Activated T-cell treated with anti-CD3 and anti-CD28 coated beads for 1 hour (primary cell): ENCODE measurements at regions not wholly inside any gene's neighbourhood (a gene's known extent, or its start where the extent isn't known, plus 50 kb on each side); places are given as distances from the start of the nearest gene placed in this dataset.

Source experiments
- DNase-seq: peaks from one replicate; pipeline ENCODE4 v3.0.0-alpha.2; 2020; ENCODE audit warnings: low read depth

DNA sequence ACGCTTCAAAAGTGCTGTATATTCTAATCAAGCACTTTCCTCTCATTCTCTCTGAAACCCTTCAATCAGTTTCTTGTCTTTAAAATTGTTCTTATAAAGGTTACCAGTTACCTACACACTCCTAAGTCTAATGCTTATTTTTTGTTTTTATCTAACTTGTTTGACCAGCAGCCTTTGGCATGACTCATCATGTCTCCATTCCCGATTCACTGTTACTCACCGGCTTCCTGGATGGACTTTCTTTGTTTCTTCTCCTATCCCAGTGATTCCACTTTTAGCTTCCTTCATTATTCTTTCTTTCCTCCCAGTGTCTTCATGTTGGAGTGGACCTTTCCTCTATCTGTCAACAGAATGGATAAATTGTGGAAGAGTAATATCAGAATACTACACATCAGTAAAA is 368.6 kb upstream of the CCDC196 start:
- DNase-seq, result no peak

DNA sequence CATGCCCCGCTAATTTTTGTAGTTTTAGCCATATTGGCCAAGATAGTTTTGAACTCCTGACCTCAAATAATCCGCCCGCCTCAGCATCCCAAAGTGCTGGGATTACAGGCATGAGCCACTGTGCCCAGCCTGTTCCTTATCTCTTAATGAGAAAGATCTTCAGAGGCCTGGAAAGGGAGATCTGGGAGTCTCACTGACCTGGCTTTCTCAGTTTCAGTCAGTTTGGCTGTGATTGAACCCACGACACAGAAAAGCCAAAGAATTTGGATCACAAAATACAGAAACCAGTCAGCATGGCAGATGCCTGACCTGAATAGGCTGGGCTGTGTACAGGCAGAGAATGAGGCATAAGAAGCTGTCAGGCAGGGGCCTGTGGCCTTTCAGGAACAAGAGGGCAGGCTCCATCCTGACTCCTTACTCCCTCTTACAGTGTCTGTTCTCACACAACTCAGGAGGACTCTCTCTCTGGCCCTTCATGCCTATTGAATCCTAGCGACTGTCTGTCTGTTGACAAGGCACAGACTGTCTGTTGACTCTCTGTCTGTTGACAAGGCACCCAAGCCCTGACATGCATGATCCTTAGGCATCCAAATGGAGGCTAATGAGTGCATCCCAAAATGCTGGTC is 366.5 kb upstream of the CCDC196 start:
- no peak for DNase-seq

DNA sequence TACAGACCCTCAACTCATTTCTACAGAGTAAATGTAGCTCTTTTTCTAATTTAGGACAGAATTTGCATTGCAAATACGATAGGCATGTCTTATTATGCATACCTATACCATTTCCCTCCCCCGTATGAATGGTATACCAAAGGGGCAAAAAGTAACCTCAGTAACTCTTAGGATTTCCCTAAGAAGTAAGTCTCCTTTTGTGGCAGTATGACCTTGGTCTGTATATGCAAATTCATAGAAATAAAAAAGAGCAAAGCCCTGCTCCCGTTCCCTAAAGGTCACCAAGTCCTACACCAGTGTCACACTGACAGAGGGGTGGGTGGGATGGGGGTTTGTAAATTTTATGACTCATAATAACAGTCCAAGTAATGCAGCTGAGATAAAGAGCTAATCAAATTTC is 365.8 kb upstream of the CCDC196 start:
- DNase-seq, result no peak

DNA sequence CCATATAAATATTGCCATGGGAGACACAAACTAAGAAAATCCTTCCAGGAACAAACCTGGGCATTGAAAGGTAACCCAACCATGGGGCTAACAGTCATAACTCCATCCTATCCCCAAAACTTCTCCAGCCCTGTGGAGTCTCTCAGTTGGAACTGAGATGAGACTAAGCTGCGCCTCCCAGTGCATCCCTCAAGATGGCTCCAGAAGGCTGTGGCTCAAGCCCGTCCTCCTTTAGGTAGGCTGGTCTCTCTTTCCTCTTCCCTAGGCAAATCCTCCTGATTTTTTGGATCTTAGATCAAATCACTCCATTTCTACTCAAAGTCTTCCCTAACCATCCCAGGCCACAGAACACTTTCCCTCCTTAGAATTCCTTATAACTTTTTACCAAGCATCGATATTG is 364.3 kb upstream of the CCDC196 start:
- DNase-seq, result no peak

DNA sequence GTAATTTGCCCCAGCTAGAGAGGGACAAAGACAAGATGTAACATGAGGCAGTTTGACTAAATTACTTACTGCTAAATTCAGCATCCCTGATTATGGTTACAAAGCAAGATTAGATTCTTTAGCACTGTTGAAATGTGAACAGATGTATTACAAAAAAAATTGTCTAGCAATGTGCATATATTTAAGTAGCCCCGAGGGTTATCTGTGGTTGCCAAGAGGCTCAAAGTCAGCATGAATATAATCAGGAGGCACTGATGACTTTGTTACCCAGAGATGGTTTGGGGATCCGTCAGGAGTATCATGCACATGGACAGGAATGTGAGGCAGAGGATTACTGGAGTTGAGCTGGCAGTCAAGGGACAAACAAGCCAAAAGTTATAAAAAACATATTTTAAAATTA is 356.9 kb upstream of the CCDC196 start:
- no peak for DNase-seq

GRCh38 chr14:66131111-66131510 is 355.1 kb upstream of the CCDC196 start:
- no peak for DNase-seq

GRCh38 chr14:66133666-66134065 is 352.5 kb upstream of the CCDC196 start:
- no peak for DNase-seq

GRCh38 chr14:66135831-66136230 is 350.3 kb upstream of the CCDC196 start:
- no peak for DNase-seq

DNA sequence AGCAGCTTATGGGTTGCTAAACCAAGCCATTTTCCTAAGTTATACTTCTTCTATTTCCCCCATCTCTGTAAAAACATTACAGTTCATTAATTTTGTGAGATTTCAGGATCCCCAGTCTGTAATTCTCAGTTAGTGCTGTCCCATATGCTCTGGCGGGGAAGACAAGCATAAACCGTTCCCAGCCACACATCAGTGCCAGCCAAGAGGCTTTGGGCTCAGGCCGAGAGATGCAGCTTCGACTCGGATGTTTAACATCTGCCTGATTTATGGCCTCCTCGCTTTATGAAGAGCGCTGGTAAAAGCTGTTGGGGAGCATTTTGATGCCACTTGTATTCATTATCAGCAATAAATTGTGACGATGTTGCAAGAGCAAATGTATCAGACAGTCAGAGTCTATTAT is 349.1 kb upstream of the CCDC196 start:
- no peak for DNase-seq

GRCh38 chr14:66139432-66139831 is 346.7 kb upstream of the CCDC196 start:
- no peak for DNase-seq

DNA sequence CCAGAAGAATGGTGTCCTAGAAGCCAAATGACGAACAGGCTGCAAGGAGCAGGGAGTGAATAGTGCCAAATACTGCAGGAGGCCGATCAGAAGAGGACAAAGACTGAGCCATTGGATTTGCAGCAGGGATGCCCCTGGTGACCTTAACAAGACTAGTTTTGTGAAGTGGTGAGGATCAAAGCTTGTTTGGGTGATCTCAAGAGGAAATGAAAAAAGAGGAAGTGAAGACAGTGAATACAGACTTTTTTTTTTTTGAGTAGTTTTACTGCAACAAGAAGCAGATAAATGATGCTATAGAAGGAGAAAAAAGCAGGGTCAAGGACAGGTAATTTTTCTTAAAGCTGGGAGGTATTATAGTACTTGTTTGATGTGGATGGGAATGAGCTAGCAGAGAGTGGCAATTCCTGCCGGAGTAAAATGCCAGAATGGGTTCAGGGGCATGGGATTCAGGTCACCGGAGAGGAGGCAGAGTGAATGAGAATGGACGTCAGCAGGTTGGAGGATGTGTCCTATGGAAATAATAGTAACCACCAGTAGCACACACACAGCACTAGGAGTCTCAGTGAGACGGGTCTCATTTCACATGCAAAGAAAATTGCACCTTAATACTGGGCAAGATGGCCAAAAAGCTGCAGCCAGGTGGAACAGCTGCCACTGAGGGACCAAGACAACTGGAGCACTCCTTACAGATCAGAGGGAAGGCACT is 345.8 kb upstream of the CCDC196 start:
- no peak for DNase-seq

DNA sequence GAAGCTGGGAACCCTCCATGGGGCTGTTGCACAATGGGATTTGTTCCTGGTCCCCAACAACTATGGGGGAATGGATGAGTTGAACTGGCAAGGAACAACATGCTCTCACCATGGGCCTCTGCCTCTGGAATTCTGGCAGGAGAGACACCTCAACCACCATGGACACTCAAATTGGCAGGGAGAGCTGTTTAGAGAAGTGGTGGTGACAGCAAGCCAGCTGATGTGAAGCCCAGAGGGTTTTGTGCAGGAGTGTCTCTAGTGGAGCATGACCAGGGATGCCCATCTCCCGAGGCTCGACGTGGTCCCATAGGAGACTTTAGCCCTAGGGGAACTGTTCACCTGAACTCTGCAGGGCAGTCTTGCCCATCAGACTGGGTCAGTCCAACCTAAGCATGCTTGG is 345.2 kb upstream of the CCDC196 start:
- DNase-seq, result no peak

DNA sequence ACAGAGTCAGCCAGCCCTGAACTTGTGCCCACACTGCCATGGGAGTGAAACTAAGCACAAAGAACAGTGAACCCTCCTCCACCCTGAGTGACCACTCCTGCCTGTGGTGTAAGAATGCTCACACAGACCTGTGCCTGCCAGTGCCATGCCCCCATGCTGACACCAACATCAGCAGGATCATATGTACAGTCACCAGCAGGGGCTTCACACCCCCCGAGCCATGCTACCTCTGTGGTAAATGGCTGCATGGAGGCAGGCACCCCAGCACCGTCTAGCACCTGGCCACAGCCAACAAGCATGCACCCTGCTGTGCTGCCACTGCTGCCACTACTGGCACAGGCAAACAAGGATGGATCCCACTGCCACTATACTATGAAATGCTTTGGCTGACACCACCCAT is 344.4 kb upstream of the CCDC196 start:
- no peak for DNase-seq

GRCh38 chr14:66143387-66144112 is 342.6 kb upstream of the CCDC196 start:
- DNase-seq, result no peak

DNA sequence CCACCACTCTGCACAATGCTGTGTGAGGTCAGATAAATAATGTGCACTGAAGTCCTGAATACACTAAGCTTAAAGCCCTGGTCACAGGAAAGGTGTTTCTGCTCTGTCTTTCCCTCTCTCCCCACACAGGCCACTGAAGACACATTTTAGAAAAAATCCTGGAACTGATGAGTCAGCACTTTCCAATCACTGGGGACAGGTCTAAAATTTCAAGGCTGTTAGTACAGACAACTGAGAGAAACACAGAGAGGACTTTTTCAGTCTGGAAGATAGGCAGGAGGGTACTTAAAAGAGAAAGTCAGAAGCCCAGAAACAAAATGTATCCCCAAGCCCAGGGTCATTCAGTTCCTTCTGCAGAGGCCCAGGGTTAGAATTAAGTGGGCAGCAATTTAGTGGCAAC is 333.9 kb upstream of the CCDC196 start:
- no peak for DNase-seq

DNA sequence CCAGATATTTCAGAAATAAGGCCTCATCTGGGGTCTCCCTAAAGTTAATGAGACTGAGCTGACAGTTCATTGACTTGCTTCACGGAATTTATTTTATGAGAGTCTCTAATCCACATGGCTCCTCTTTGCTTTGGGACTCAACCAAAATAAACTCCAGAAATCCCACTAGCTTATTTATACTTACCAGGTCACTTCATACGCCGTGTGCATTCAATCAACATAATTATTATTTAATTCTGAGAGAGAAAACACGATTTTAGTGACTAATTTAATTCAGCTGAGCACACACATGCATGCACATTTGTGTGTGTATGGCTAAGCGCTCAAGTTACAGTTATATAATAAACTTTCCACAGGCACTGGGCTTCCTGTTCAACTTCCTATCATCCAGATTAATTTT is 333.4 kb upstream of the CCDC196 start:
- no peak for DNase-seq

DNA sequence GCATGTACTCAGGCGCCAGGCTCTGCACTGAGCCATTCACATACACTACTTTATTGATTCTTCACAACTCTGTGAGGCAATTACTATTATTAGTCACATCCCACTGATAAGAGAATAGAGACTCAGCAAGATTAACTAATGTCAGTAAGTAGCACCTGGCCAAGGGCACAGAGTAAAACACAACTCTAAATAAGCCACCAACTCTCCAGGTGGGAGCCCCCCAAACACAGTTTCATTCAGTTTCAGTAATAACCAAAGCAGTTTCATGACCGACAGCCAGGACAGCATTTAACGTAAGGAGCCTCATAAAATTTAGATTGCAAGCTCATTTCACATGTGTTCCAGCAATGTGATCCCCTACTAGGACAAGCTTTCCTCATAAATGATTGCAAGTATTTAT is 323.1 kb upstream of the CCDC196 start:
- DNase-seq, result no peak

- no peak for DNase-seq
These were observed 320.8 kb upstream of the CCDC196 start for GRCh38 chr14:66165337-66165736.

DNA sequence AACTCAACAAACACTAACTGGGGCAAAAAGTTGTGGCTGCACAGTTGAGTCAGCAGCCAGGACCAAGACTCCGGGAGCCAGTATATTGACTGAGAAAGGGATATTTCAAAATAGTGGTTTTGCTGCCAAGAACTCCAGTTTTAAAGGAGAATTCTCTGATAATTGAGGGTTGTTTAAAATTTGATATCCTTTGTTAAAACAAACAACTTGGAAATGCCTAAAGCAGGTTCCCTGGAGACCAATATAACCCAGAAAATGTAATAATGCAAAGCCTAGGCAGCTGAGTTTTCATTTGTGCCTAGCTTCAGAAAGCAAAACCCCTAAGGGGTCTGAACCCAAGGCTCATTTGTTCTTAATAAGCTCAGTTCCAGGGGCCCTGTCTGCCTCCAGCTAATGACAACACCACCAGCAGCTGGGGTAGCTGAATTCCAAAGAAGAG is 311.7 kb upstream of the CCDC196 start:
- no peak for DNase-seq

DNA sequence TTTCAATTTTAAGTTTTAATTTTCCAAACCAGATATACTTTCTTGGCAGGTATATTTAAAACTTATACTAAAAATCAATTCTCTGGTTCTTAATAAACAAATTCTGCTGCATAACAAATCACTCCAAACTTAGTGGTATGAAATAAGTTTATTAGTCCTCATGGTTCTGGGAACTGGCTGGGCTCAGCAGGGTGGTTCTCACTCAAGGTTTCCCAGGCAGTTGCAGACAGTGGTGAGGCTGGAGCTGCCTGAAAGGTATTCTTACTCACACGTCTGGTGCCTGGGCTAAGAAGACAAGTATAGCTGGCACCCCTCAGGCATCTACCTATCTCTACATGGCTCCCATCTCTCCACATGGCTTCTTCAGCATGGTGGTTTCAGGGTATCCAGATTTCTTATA is 308.2 kb upstream of the CCDC196 start:
- no peak for DNase-seq

DNA sequence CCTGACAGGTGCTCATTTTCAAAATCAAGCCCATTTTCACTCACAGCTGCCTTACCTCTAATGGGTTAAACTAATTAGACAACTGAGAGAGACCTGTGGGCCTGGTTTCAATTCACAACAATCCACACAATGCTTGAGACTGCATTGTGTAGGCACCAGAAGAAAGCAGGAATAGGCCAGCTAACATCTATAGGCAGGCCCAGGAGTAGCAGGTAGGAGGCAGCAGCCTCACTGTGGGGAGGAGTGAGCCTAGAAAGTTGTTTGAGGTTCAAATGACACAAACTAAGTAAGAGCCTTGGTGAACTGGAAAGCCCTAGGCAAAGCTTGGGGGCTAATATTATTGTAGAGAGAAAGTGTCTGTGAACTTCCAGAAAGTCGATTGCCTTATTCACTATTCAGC is 289.5 kb upstream of the CCDC196 start:
- DNase-seq, result no peak

DNA sequence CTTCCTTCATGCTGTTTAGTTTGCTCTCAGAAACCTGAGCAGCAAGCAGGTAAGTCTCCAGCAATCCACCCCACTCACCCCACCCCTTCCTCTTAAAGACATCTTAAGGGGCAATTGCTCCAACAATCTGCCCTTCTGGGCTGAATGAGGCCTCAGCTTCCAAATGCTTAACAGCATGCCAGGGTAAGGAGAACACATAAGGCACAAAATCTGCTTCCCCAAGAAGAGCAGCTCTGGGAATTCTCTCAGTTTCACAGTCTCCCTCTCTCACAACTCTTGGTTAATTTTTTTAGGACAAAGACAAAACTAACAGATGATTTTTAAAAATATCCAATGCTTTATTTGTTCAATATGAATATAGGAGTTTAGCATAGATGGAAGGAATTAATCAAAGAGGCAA is 288.9 kb upstream of the CCDC196 start:
- no peak for DNase-seq

DNA sequence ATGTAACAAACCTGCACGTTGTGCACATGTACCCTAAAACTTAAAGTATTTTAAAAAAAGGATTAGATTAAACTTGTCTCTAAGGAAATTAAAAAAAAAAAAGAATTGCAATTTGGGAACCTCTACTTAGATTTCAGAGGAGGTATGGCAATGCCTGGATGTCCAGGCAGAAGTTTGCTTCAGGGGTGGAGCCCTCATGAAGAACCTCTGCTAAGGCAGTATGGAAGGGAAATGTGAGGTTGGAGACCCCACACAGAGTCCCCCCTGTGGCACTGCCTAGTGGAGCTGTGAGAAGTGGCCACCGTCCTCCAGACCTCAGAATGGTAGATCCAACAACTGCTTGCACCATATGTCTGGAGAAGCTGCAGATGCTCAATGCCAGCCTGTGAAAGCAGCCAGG is 279.6 kb upstream of the CCDC196 start:
- DNase-seq, result no peak

GRCh38 chr14:66216763-66217162 is 269.4 kb upstream of the CCDC196 start:
- DNase-seq, result no peak
